HepG2 (cell line): ENCODE measurements at regions not wholly inside any gene's neighbourhood (a gene's known extent, or its start where the extent isn't known, plus 50 kb on each side); places are given as distances from the start of the nearest gene placed in this dataset.

ENCODE experiments used
- ATAC-seq: fragments of 200-7000 bp; cut with Tn5 transposase; 3 replicates; pipeline ENCODE4 v1.9.1; 2020; ENCODE audit warnings: mild to moderate bottlenecking, moderate library complexity
- BruUV-seq: library from RNA; stranded (reverse); fragments of 400-500 nt; replicated peaks from 2 replicates; lab custom pipeline; 2021; lab: Mats Ljungman, UMichigan
- CTCF ChIA-PET: fragments of 300-600 bp; formaldehyde crosslinking; extraction: SDS; loops from one replicate; lab custom pipeline; 2021; ENCODE audit warnings: low total read pairs, inconsistent platforms, low intra/inter-chr PET ratio; lab: Yijun Ruan, JAX
- POLR2A ChIA-PET: fragments of 350-600 bp; sonication (Branson Sonifier 250); formaldehyde crosslinking; loops from one replicate; lab custom pipeline; 2020; ENCODE audit warnings: antibody characterized with exemption, inconsistent platforms; lab: Yijun Ruan, JAX
- DNase-seq: peaks from one replicate; pipeline ENCODE4 v3.0.0-alpha.2; 2015; ENCODE audit warnings: low spot score
- FAIRE-seq: peaks from 3 replicates; lab custom pipeline; 2011; peaks lifted over from hg19 to GRCh38; lab: Jason Lieb, UNC
- H2AFZ ChIP-seq: one replicate; pipeline ENCODE4 v1.6.1; 2011; ENCODE audit warnings: low read length, inconsistent platforms
- H3K27ac ChIP-seq: fragments of 300-600 bp; 3 replicates; pipeline ENCODE4 v1.8.0; 2011; ENCODE audit warnings: mixed run types, mild to moderate bottlenecking, mixed read lengths, low read length, inconsistent platforms; ENCODE audit not compliant: insufficient read depth; ENCODE audit errors: extremely low read length
- H3K27me3 ChIP-seq, 2 experiments: fragments of 200-600 bp in 1 of 2; 2 replicates in 1 of 2; 3 replicates in 1 of 2; pipeline versions ENCODE4 v1.6.0 to v1.8.0; 2011; ENCODE audit warnings: low read length in 2 of 2, mild to moderate bottlenecking in 2 of 2, moderate library complexity in 2 of 2, inconsistent platforms in 1 of 2; ENCODE audit not compliant: insufficient read depth in 2 of 2, control insufficient read depth in 1 of 2
- H3K36me3 ChIP-seq, 2 experiments: fragments of 200-600 bp in 1 of 2; replicated peaks in 1 of 2; 2 replicates in 1 of 2; 3 replicates in 1 of 2; pipeline versions ENCODE4 v1.5.1 to v1.8.0; 2011; ENCODE audit warnings: low read length in 2 of 2, inconsistent platforms in 1 of 2; ENCODE audit not compliant: insufficient read depth in 2 of 2, control insufficient read depth in 1 of 2
- H3K4me1 ChIP-seq: 2 replicates; pipeline ENCODE4 v1.5.1; 2012; ENCODE audit warnings: low read length, inconsistent platforms; ENCODE audit not compliant: insufficient read depth
- H3K4me2 ChIP-seq: 2 replicates; pipeline ENCODE4 v1.6.0; 2011; ENCODE audit warnings: low read depth, low read length, inconsistent platforms
- H3K4me3 ChIP-seq, 3 experiments: fragments of 200-600 bp in 1 of 3; sonication (generic), shearing (Covaris generic) in 1 of 3; replicated peaks in 1 of 3; 2 replicates each; pipeline ENCODE4 v1.5.1; 2011 to 2016; ENCODE audit warnings: low read length in 3 of 3, inconsistent platforms in 2 of 3, low read depth in 2 of 3, mild to moderate bottlenecking in 2 of 3, control low read depth in 1 of 3, mixed read lengths in 1 of 3; ENCODE audit not compliant: insufficient read depth in 1 of 3
- H3K79me2 ChIP-seq: one replicate; pipeline ENCODE4 v1.6.1; 2011; ENCODE audit warnings: low read length, inconsistent platforms; ENCODE audit not compliant: insufficient read depth
- H3K9ac ChIP-seq: 2 replicates; pipeline ENCODE4 v1.6.0; 2011; ENCODE audit warnings: mild to moderate bottlenecking, low read depth, low read length, inconsistent platforms; ENCODE audit not compliant: insufficient read depth
- H3K9me3 ChIP-seq: 2 replicates; pipeline ENCODE4 v1.5.1; 2012; ENCODE audit warnings: mild to moderate bottlenecking, low read length
- H4K20me1 ChIP-seq: 2 replicates; pipeline ENCODE4 v1.6.0; 2011; ENCODE audit warnings: inconsistent platforms, mild to moderate bottlenecking, low read length, moderate library complexity; ENCODE audit not compliant: insufficient read depth
- NFE2L2 ChIP-seq: fragments of 150-350 bp; IDR thresholded peaks from 2 replicates; pipeline ENCODE4 v1.6.1; 2014; ENCODE audit warnings: low read length
- ZNF513 ChIP-seq: sonication (generic); formaldehyde crosslinking; conservative IDR thresholded peaks from 2 replicates; pipeline ENCODE4 v1.5.0; 2020; ENCODE audit warnings: missing genetic modification reagents
- WGBS: methylation state at CpG from one replicate; pipeline ENCODE4 v1.1.6; 2017; ENCODE audit warnings: low lambda C conversion rate; 5-methylcytosine and 5-hydroxymethylcytosine counted together
- in situ Hi-C: cut with HindIII; loops from 2 replicates; pipeline ENCODE4 v1.10.0; 2017; ENCODE audit warnings: low pct_unique_long_range_greater_than_20kb; ENCODE audit not compliant: extremely low pct_ligation_motif_present
- intact Hi-C: fragments of 100-400 bp; cut with micrococcal nuclease; formaldehyde crosslinking; loops from one replicate; pipeline ENCODE4 v1.10.0; 2022; ENCODE audit not compliant: unreplicated experiment
- TF ChIP-seq, protein P1 (sequence below): sonication (generic); formaldehyde crosslinking; IDR thresholded peaks from 2 replicates; pipeline ENCODE4 v1.8.1; 2023; ENCODE audit warnings: mild to moderate bottlenecking, missing genetic modification reagents

DNA sequence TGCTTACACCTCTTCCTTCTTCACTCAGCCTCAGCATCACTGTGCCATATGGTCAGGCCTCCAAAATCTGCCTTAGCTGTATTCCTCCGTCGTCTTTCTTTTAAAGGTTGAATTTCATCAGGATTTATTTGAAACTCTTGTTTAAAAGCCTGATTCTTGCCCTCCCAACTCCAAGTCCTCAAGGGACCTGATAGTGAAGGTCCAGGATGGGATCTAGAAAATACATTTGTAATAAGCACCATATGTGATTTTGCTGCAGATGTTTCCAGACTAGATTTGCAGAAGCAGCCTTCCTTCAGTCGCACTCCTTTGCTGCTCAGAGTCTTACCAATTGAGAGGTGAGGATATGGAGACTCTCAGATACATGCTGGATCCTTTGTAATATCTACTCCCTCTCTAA is 101.0 kb upstream of the ANKRD1 start (continued):
- TF ChIP-seq, protein P1, sequence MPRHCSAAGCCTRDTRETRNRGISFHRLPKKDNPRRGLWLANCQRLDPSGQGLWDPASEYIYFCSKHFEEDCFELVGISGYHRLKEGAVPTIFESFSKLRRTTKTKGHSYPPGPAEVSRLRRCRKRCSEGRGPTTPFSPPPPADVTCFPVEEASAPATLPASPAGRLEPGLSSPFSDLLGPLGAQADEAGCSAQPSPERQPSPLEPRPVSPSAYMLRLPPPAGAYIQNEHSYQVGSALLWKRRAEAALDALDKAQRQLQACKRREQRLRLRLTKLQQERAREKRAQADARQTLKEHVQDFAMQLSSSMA (CRISPR knock-in tag): no peak
- TF ChIP-seq NFE2L2: no peak

GRCh38 chr10:91022390-91022789 is 101.5 kb upstream of the ANKRD1 start:
- Histone ChIP-seq H3K27ac (no peak overlapping the region), H3K79me2 (no peaks in the 10 kb centered on the region), H4K20me1 (no peaks in the 10 kb centered on the region), H3K36me3 (no peaks in the 10 kb centered on the region), H3K4me2 (no peak overlapping the region), H3K4me1 (no peaks in the 10 kb centered on the region), H3K9me3 (no peaks in the 10 kb centered on the region), H3K4me3 (no peak overlapping the region), H2AFZ (no peak overlapping the region), H3K27me3 (peaks cover 0 to 11% of the 10 kb centered on the region in 2 experiments; a peak in 2 of 5 replicates), H3K9ac (no peak overlapping the region)
- BruUV-seq: no TSS peak
- ATAC-seq: no peak
- FAIRE-seq: no peak
- intact Hi-C loops (no loop called here), in situ Hi-C loops (no loop called here)
- TF ChIP-seq ZNF513 (CRISPR knock-in tag): no peak
- POLR2A ChIA-PET: no interaction called here
- 4% methylated on average over 2 of the region's 2 CpGs for WGBS
- no peak for DNase-seq
- CTCF ChIA-PET: no interaction called here
